SU-DHL-6 (cell line): ENCODE measurements at regions not wholly inside any gene's neighbourhood (a gene's known extent, or its start where the extent isn't known, plus 50 kb on each side); places are given as distances from the start of the nearest gene placed in this dataset.

Experiments used
- H2AFZ ChIP-seq: fragments of 200-600 bp; sonication (generic); 2 replicates; pipeline ENCODE4 v1.6.1; 2014; ENCODE audit warnings: low read depth, mild to moderate bottlenecking, moderate library complexity, mixed read lengths, antibody characterized with exemption, low read length; ENCODE audit not compliant: severe bottlenecking
- H3F3A ChIP-seq: fragments of 200-600 bp; shearing (Covaris generic); 2 replicates; pipeline ENCODE4 v1.6.0; 2016; ENCODE audit warnings: antibody characterized with exemption, mild to moderate bottlenecking; ENCODE audit not compliant: insufficient read depth
- H3K27ac ChIP-seq: fragments of 200-600 bp; sonication (generic); 2 replicates; pipeline ENCODE4 v1.5.1; 2016; ENCODE audit warnings: low read depth, mild to moderate bottlenecking, low read length, moderate library complexity, mixed read lengths
- H3K27me3 ChIP-seq: fragments of 200-600 bp; sonication (generic), shearing (Covaris generic); 2 replicates; pipeline ENCODE4 v1.6.0; 2014; ENCODE audit warnings: mild to moderate bottlenecking, low read length
- H3K36me3 ChIP-seq: fragments of 200-600 bp; sonication (generic); 2 replicates; pipeline ENCODE4 v1.6.1; 2014; ENCODE audit warnings: mild to moderate bottlenecking, low read length, mixed read lengths
- H3K4me2 ChIP-seq: fragments of 300-600, 200-600 bp; shearing (Covaris generic), sonication (generic); 2 replicates; pipeline ENCODE4 v1.6.0; 2014; ENCODE audit warnings: low read length, low read depth, mild to moderate bottlenecking; ENCODE audit not compliant: poor library complexity, severe bottlenecking
- H3K4me3 ChIP-seq: fragments of 200-600 bp; sonication (generic); 2 replicates; pipeline ENCODE4 v1.5.1; 2014; ENCODE audit warnings: antibody characterized with exemption, low read length, mild to moderate bottlenecking, mixed read lengths; ENCODE audit not compliant: insufficient read depth, poor library complexity, severe bottlenecking
- H3K79me2 ChIP-seq: fragments of 200-600 bp; sonication (generic); 2 replicates; pipeline ENCODE4 v1.6.1; 2014; ENCODE audit warnings: mild to moderate bottlenecking, low read length, moderate library complexity; ENCODE audit not compliant: insufficient read depth
- H3K9ac ChIP-seq: fragments of 200-600 bp; sonication (generic); 2 replicates; pipeline ENCODE4 v1.7.0; 2014; ENCODE audit warnings: mild to moderate bottlenecking, low read length
- H3K9me2 ChIP-seq: fragments of 200-600 bp; sonication (generic); replicated peaks from 2 replicates; pipeline ENCODE4 v1.6.1; 2014; ENCODE audit warnings: low read length; ENCODE audit not compliant: insufficient read depth
- H3K9me3 ChIP-seq: fragments of 200-600 bp; sonication (generic); 2 replicates; pipeline ENCODE4 v1.6.1; 2014; ENCODE audit warnings: low read length, mixed read lengths; ENCODE audit not compliant: insufficient read depth
- H4K20me1 ChIP-seq: fragments of 200-600 bp; sonication (generic); 2 replicates; pipeline ENCODE4 v1.6.1; 2014; ENCODE audit warnings: low read depth, mild to moderate bottlenecking, antibody characterized with exemption, low read length, moderate library complexity, mixed read lengths
- EZH2phosphoT487 ChIP-seq: fragments of 200-600 bp; sonication (generic), shearing (Covaris generic); conservative IDR thresholded peaks from 2 replicates; pipeline ENCODE4 v1.6.1; 2018; ENCODE audit warnings: mild to moderate bottlenecking, antibody characterized with exemption, low read length, moderate library complexity, mixed read lengths
- TF ChIP-seq, protein P1 (sequence below): fragments of 200-600 bp; sonication (generic); IDR thresholded peaks from one replicate; pipeline ENCODE4 v1.5.1; 2017; ENCODE audit warnings: antibody characterized with exemption, mild to moderate bottlenecking, low read length, moderate library complexity; ENCODE audit not compliant: insufficient read depth, poor library complexity, severe bottlenecking

DNA sequence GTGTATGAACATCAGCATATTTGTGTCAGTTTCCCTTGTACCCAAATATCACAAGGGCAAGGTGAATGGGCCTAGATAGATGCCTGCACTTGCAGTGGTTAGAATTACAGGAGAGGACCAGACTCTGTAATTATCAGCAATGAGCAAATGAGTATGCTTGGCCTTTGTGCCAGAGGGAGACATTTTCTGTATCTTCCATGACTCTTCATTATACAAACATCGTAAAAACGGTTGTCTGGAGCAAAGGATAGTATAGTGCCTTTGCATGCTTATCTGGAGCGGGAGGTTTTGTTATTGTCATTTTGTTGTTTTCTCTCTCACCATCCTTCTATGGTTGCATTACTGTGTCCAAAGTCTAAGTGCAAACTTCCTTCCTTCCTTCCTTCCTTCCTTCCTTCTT lies 1568.5 kb upstream of the NUDT12 start:
- H3K36me3 ChIP-seq, result no peaks in the 10 kb centered on the region
- H3F3A ChIP-seq, result no peaks in the 10 kb centered on the region
- no peak overlapping the region for H3K4me2 ChIP-seq

DNA sequence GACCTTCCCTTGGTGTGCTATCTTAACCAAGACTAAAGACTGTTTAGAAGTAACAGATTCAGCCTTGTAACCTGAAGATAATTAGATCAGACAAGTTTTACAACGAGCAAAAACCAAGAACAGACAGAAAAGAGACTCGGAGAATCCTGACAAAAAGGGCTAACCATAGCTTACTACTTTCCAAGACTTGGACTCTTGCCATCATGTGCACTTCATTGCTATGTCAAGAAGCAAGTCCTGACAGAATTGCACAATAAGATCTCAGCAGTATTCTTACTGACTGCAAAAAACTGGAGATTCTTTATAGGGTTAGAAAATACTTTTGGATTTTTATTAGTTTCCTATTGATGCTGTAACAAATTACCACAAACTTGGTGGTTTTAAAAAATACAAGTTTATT lies 1539.0 kb upstream of the NUDT12 start:
- Histone ChIP-seq H2AFZ (no peak overlapping the region), H3K4me3 (no peak overlapping the region), H3K9me2 (no peaks in the 10 kb centered on the region), H3K9me3 (no peaks in the 10 kb centered on the region), H3F3A (no peaks in the 10 kb centered on the region), H3K36me3 (no peaks in the 10 kb centered on the region), H3K27ac (no peak overlapping the region), H4K20me1 (no peaks in the 10 kb centered on the region), H3K79me2 (no peaks in the 10 kb centered on the region), H3K9ac (no peak overlapping the region), H3K27me3 (no peaks in the 10 kb centered on the region), H3K4me2 (no peak overlapping the region)
- TF ChIP-seq EZH2phosphoT487, result no peak
- TF ChIP-seq, protein P1, sequence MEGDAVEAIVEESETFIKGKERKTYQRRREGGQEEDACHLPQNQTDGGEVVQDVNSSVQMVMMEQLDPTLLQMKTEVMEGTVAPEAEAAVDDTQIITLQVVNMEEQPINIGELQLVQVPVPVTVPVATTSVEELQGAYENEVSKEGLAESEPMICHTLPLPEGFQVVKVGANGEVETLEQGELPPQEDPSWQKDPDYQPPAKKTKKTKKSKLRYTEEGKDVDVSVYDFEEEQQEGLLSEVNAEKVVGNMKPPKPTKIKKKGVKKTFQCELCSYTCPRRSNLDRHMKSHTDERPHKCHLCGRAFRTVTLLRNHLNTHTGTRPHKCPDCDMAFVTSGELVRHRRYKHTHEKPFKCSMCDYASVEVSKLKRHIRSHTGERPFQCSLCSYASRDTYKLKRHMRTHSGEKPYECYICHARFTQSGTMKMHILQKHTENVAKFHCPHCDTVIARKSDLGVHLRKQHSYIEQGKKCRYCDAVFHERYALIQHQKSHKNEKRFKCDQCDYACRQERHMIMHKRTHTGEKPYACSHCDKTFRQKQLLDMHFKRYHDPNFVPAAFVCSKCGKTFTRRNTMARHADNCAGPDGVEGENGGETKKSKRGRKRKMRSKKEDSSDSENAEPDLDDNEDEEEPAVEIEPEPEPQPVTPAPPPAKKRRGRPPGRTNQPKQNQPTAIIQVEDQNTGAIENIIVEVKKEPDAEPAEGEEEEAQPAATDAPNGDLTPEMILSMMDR, result no peak

More for the DNA sequence above, 1568.5 kb upstream of the NUDT12 start:
- Histone ChIP-seq H2AFZ (no peak overlapping the region), H3K9me2 (no peaks in the 10 kb centered on the region), H3K27ac (no peak overlapping the region), H3K79me2 (no peaks in the 10 kb centered on the region), H4K20me1 (no peaks in the 10 kb centered on the region), H3K4me3 (no peak overlapping the region), H3K9me3 (no peaks in the 10 kb centered on the region), H3K9ac (no peak overlapping the region), H3K27me3 (no peaks in the 10 kb centered on the region)
- TF ChIP-seq, protein P1, result no peak
- TF ChIP-seq EZH2phosphoT487, result no peak

DNA sequence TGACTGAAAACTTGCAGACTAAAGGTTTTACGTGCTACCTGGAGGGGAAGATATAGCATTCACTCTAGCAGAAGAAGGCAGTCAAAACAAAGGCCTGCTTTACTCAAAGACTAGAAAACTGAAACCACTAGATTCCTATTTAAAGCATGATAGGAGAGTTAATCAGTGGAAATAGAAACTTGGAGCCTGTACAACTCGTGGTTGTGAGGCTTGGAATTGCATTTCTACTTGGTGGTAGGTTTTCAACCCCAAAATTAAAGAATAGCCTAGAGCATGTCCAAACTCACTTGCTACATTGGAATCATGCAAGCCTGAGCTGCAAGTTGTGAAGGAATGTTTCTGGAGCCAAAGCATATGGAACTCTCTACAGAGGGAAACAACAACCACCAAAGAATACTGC lies 1526.4 kb upstream of the NUDT12 start:
- Histone ChIP-seq H4K20me1 (no peaks in the 10 kb centered on the region), H3F3A (no peaks in the 10 kb centered on the region), H3K27ac (no peak overlapping the region), H3K4me2 (no peak overlapping the region), H2AFZ (no peak overlapping the region), H3K9me3 (0 out of 2 replicates have a peak, but pooled peaks cover 8% of the 10 kb centered on the region), H3K36me3 (no peaks in the 10 kb centered on the region), H3K4me3 (no peak overlapping the region), H3K79me2 (no peaks in the 10 kb centered on the region), H3K9me2 (no peaks in the 10 kb centered on the region), H3K27me3 (no peaks in the 10 kb centered on the region), H3K9ac (no peak overlapping the region)
- no peak for TF ChIP-seq EZH2phosphoT487
- TF ChIP-seq, protein P1, result no peak
